Activated naive CD4-positive, alpha-beta T cell treated with anti-CD3 and anti-CD28 coated beads, Interleukin-2, amount 10 ng/mL, durations not matched to agents 7 days and 5 days (primary cell): ENCODE measurements at regions not wholly inside any gene's neighbourhood (a gene's known extent, or its start where the extent isn't known, plus 50 kb on each side); places are given as distances from the start of the nearest gene placed in this dataset.

Experiments used
- CTCF ChIA-PET: fragments of 350-600 bp; sonication (Branson Sonifier 250); formaldehyde crosslinking; loops from one replicate; lab custom pipeline; 2021; ENCODE audit warnings: antibody characterized with exemption; lab: Charles Lee
- DNase-seq: peaks from one replicate; pipeline ENCODE4 v3.0.0-alpha.2; 2020
- H3K27ac Mint-ChIP-seq: one replicate; pipeline ENCODE4 v1.8.0; 2021; ENCODE audit warnings: mild to moderate bottlenecking, moderate library complexity, mixed read lengths
- H3K27me3 Mint-ChIP-seq: one replicate; pipeline ENCODE4 v1.8.0; 2021; ENCODE audit warnings: mild to moderate bottlenecking, mixed read lengths
- H3K36me3 Mint-ChIP-seq: one replicate; pipeline ENCODE4 v1.8.0; 2021; ENCODE audit warnings: mixed read lengths
- H3K4me1 Mint-ChIP-seq: one replicate; pipeline ENCODE4 v1.8.0; 2021; ENCODE audit warnings: mixed read lengths
- H3K4me3 Mint-ChIP-seq: one replicate; pipeline ENCODE4 v1.8.0; 2021; ENCODE audit warnings: mild to moderate bottlenecking, moderate library complexity, mixed read lengths
- H3K9me3 Mint-ChIP-seq: one replicate; pipeline ENCODE4 v1.8.0; 2021; ENCODE audit warnings: mixed read lengths

- no peak overlapping the region for H3K4me3 Mint-ChIP-seq
- DNase-seq, result no peak
- H3K27me3 Mint-ChIP-seq, result no peaks in the 10 kb centered on the region
- peaks cover 9% of the 10 kb centered on the region for H3K9me3 Mint-ChIP-seq
- no peak overlapping the region for H3K27ac Mint-ChIP-seq
- no peaks in the 10 kb centered on the region for H3K36me3 Mint-ChIP-seq
- no peaks in the 10 kb centered on the region for H3K4me1 Mint-ChIP-seq
- CTCF ChIA-PET, result no interaction called here
Observed at GRCh38 chr1:216826214-216826613, 103.0 kb upstream of the ESRRG start.

- H3K27ac Mint-ChIP-seq, result no peak overlapping the region
- H3K4me3 Mint-ChIP-seq, result no peak overlapping the region
- H3K27me3 Mint-ChIP-seq, result no peaks in the 10 kb centered on the region
- CTCF ChIA-PET, result no interaction called here
- DNase-seq, result no peak
- H3K9me3 Mint-ChIP-seq, result peaks cover 8% of the 10 kb centered on the region
- H3K4me1 Mint-ChIP-seq, result no peaks in the 10 kb centered on the region
- H3K36me3 Mint-ChIP-seq, result no peaks in the 10 kb centered on the region
Observed at GRCh38 chr1:216825557-216825956, 102.3 kb upstream of the ESRRG start.

GRCh38 chr1:216824511-216824910, 101.3 kb upstream of the ESRRG start:
- CTCF ChIA-PET, result no interaction called here
- Mint-ChIP-seq H3K27me3 (no peaks in the 10 kb centered on the region), H3K9me3 (peaks cover 4% of the 10 kb centered on the region), H3K4me3 (no peak overlapping the region), H3K4me1 (no peaks in the 10 kb centered on the region), H3K27ac (no peak overlapping the region), H3K36me3 (no peaks in the 10 kb centered on the region)
- no peak for DNase-seq

GRCh38 chr1:216823731-216824130, 100.5 kb upstream of the ESRRG start:
- H3K27ac Mint-ChIP-seq, result no peak overlapping the region
- CTCF ChIA-PET, result no interaction called here
- H3K36me3 Mint-ChIP-seq, result no peaks in the 10 kb centered on the region
- H3K9me3 Mint-ChIP-seq, result peaks cover 4% of the 10 kb centered on the region
- H3K27me3 Mint-ChIP-seq, result no peaks in the 10 kb centered on the region
- DNase-seq, result no peak
- H3K4me1 Mint-ChIP-seq, result no peaks in the 10 kb centered on the region
- H3K4me3 Mint-ChIP-seq, result no peak overlapping the region

GRCh38 chr1:216822480-216822879, 99.3 kb upstream of the ESRRG start:
- no peaks in the 10 kb centered on the region for H3K4me1 Mint-ChIP-seq
- H3K27ac Mint-ChIP-seq, result no peak overlapping the region
- no peaks in the 10 kb centered on the region for H3K36me3 Mint-ChIP-seq
- no peaks in the 10 kb centered on the region for H3K27me3 Mint-ChIP-seq
- H3K4me3 Mint-ChIP-seq, result no peak overlapping the region
- H3K9me3 Mint-ChIP-seq, result peaks cover 2% of the 10 kb centered on the region
- CTCF ChIA-PET, result no interaction called here
- DNase-seq, result no peak

- H3K27ac Mint-ChIP-seq, result no peak overlapping the region
- H3K27me3 Mint-ChIP-seq, result no peaks in the 10 kb centered on the region
- H3K9me3 Mint-ChIP-seq, result peaks cover 4% of the 10 kb centered on the region
- CTCF ChIA-PET, result no interaction called here
- no peaks in the 10 kb centered on the region for H3K4me1 Mint-ChIP-seq
- no peak overlapping the region for H3K4me3 Mint-ChIP-seq
- H3K36me3 Mint-ChIP-seq, result no peaks in the 10 kb centered on the region
- DNase-seq, result no peak
Observed at GRCh38 chr1:216820345-216820744, 97.1 kb upstream of the ESRRG start.

- DNase-seq, result no peak
- no peaks in the 10 kb centered on the region for H3K36me3 Mint-ChIP-seq
- no peaks in the 10 kb centered on the region for H3K4me1 Mint-ChIP-seq
- CTCF ChIA-PET, result no interaction called here
- H3K4me3 Mint-ChIP-seq, result no peak overlapping the region
- no peaks in the 10 kb centered on the region for H3K27me3 Mint-ChIP-seq
- H3K9me3 Mint-ChIP-seq, result peaks cover 4% of the 10 kb centered on the region
- no peak overlapping the region for H3K27ac Mint-ChIP-seq
Observed at GRCh38 chr1:216818284-216818683, 95.1 kb upstream of the ESRRG start.

GRCh38 chr1:216815260-216816131, 92.3 kb upstream of the ESRRG start:
- CTCF ChIA-PET, result no interaction called here
- no peak for DNase-seq
- Mint-ChIP-seq H3K27ac (no peak overlapping the region), H3K4me3 (no peak overlapping the region), H3K36me3 (no peaks in the 10 kb centered on the region), H3K9me3 (peaks cover 4% of the 10 kb centered on the region), H3K27me3 (no peaks in the 10 kb centered on the region), H3K4me1 (no peaks in the 10 kb centered on the region)

GRCh38 chr1:216814576-216815259, 91.5 kb upstream of the ESRRG start:
- no peaks in the 10 kb centered on the region for H3K4me1 Mint-ChIP-seq
- DNase-seq, result no peak
- no peak overlapping the region for H3K4me3 Mint-ChIP-seq
- H3K36me3 Mint-ChIP-seq, result no peaks in the 10 kb centered on the region
- CTCF ChIA-PET, result no interaction called here
- no peak overlapping the region for H3K27ac Mint-ChIP-seq
- H3K27me3 Mint-ChIP-seq, result no peaks in the 10 kb centered on the region
- H3K9me3 Mint-ChIP-seq, result peaks cover 4% of the 10 kb centered on the region

- H3K27ac Mint-ChIP-seq, result no peak overlapping the region
- CTCF ChIA-PET, result no interaction called here
- H3K36me3 Mint-ChIP-seq, result no peaks in the 10 kb centered on the region
- no peaks in the 10 kb centered on the region for H3K27me3 Mint-ChIP-seq
- no peak for DNase-seq
- H3K4me3 Mint-ChIP-seq, result no peak overlapping the region
- peaks cover 4% of the 10 kb centered on the region for H3K9me3 Mint-ChIP-seq
- H3K4me1 Mint-ChIP-seq, result no peaks in the 10 kb centered on the region
Observed at GRCh38 chr1:216812966-216813365, 89.7 kb upstream of the ESRRG start.

GRCh38 chr1:216809649-216810048, 86.4 kb upstream of the ESRRG start:
- peaks cover 3% of the 10 kb centered on the region for H3K9me3 Mint-ChIP-seq

GRCh38 chr1:216807696-216808095, 84.5 kb upstream of the ESRRG start:
- H3K36me3 Mint-ChIP-seq, result no peaks in the 10 kb centered on the region
- H3K4me1 Mint-ChIP-seq, result no peaks in the 10 kb centered on the region
- no peaks in the 10 kb centered on the region for H3K27me3 Mint-ChIP-seq
- CTCF ChIA-PET, result no interaction called here
- H3K9me3 Mint-ChIP-seq, result peaks cover 3% of the 10 kb centered on the region
- no peak for DNase-seq
- H3K4me3 Mint-ChIP-seq, result no peak overlapping the region
- H3K27ac Mint-ChIP-seq, result no peak overlapping the region

More at GRCh38 chr1:216809649-216810048, 86.4 kb upstream of the ESRRG start:
- no peaks in the 10 kb centered on the region for H3K4me1 Mint-ChIP-seq
- H3K27me3 Mint-ChIP-seq, result no peaks in the 10 kb centered on the region
- H3K4me3 Mint-ChIP-seq, result no peak overlapping the region
- no peak overlapping the region for H3K27ac Mint-ChIP-seq
- no peak for DNase-seq
- no peaks in the 10 kb centered on the region for H3K36me3 Mint-ChIP-seq
- CTCF ChIA-PET, result no interaction called here

GRCh38 chr1:216805953-216806352, 82.7 kb upstream of the ESRRG start:
- Mint-ChIP-seq H3K4me3 (no peak overlapping the region), H3K27ac (no peak overlapping the region), H3K36me3 (no peaks in the 10 kb centered on the region), H3K9me3 (no peaks in the 10 kb centered on the region), H3K27me3 (no peaks in the 10 kb centered on the region), H3K4me1 (no peaks in the 10 kb centered on the region)
- DNase-seq, result no peak
- CTCF ChIA-PET, result no interaction called here

- no peaks in the 10 kb centered on the region for H3K9me3 Mint-ChIP-seq
- H3K27ac Mint-ChIP-seq, result no peak overlapping the region
- no peak for DNase-seq
- H3K36me3 Mint-ChIP-seq, result no peaks in the 10 kb centered on the region
- no peak overlapping the region for H3K4me3 Mint-ChIP-seq
- no peaks in the 10 kb centered on the region for H3K4me1 Mint-ChIP-seq
- H3K27me3 Mint-ChIP-seq, result no peaks in the 10 kb centered on the region
- CTCF ChIA-PET, result no interaction called here
Observed at GRCh38 chr1:216805233-216805632, 82.0 kb upstream of the ESRRG start.

- Mint-ChIP-seq H3K27me3 (no peaks in the 10 kb centered on the region), H3K36me3 (no peaks in the 10 kb centered on the region), H3K4me3 (no peak overlapping the region), H3K9me3 (peaks cover 4% of the 10 kb centered on the region), H3K27ac (no peak overlapping the region), H3K4me1 (no peaks in the 10 kb centered on the region)
- no peak for DNase-seq
- CTCF ChIA-PET, result no interaction called here
Observed at GRCh38 chr1:216804111-216804510, 80.9 kb upstream of the ESRRG start.
